ENCODE measurements at regions not wholly inside any gene's neighbourhood (a gene's known extent, or its start where the extent isn't known, plus 50 kb on each side); places are given as distances from the start of the nearest gene placed in this dataset.

DNA sequence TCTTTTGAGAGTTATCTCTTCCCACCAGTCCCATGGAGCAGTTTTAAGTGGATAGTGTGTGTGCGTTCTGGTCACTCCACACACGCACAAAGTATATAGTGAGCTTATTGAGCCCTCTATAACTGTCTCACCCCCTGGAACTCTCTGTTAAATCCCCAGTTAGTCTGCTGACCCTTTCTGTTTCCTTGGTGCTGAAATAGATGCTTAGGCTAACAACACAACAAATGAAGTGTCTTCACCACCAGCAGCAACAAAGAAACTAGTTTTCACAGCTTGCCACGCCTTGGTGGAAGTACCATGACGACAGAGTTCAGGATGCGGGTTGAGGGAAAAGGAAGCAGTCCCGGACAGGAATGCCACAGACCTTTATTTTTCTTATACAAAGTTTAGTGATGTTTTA lies 203.5 kb upstream of the TMEFF2 start:
- Histone ChIP-seq H3K4me1 (ENCODE audit: control insufficient read depth in 1 of 2, insufficient read depth in 2 of 2, low read length in 2 of 2) (no peaks in the 10 kb centered on the region), H4K20me1 (ENCODE audit: insufficient read depth) (no peaks in the 10 kb centered on the region), H2AFZ (ENCODE audit: low read depth, low read length, poor library complexity, severe bottlenecking) (no peak overlapping the region), H3K9me3 (ENCODE audit: control insufficient read depth in 1 of 2, insufficient read depth in 1 of 2, low read depth in 1 of 2, low read length in 2 of 2) (no peaks in the 10 kb centered on the region), H3K4me2 (ENCODE audit: low read length) (no peak overlapping the region), H3K27ac (ENCODE audit: low read depth, low read length) (no peak overlapping the region), H3K9me2 (ENCODE audit: insufficient read depth) (no peaks in the 10 kb centered on the region), H3K27me3 (ENCODE audit: insufficient read depth, low read length) (no peaks in the 10 kb centered on the region), H3K4me3 (replicated peaks in 1 of 2; ENCODE audit: low read depth in 1 of 2, low read length in 2 of 2) (no peak overlapping the region), H3K79me2 (ENCODE audit: insufficient read depth, low read length) (no peaks in the 10 kb centered on the region), H3K9ac (ENCODE audit: low read length) (no peak overlapping the region), H3K36me3 (ENCODE audit: control insufficient read depth in 1 of 2, insufficient read depth in 2 of 2, low read length in 2 of 2) (no peaks in the 10 kb centered on the region)
- ChIA-PET POLR2A (no interaction called here), RAD21 (ENCODE audit: low non-redundant PET in 1 of 2, low total read pairs in 2 of 2, uncharacterized antibody in 2 of 2, unreplicated experiment in 2 of 2) (no interaction called here), CTCF (no interaction called here)
- no peak for TF ChIP-seq ZNF274 (IDR thresholded peaks at IDR 0.05; ENCODE audit: low read depth, low read length)
- intact Hi-C loops (cut with micrococcal nuclease): no loop called here
- ATAC-seq (no peak), DNase-seq (ENCODE audit: low read depth, low spot score) (no peak)
- BruUV-seq (replicated peaks): no TSS peak

- RAD21 ChIA-PET (ENCODE audit: low non-redundant PET in 1 of 2, low total read pairs in 2 of 2, uncharacterized antibody in 2 of 2, unreplicated experiment in 2 of 2): no interaction called here
- Histone ChIP-seq H3K27me3 (ENCODE audit: insufficient read depth, low read length) (no peaks in the 10 kb centered on the region), H3K79me2 (ENCODE audit: insufficient read depth, low read length) (no peaks in the 10 kb centered on the region), H3K9me3 (ENCODE audit: control insufficient read depth in 1 of 2, insufficient read depth in 1 of 2, low read depth in 1 of 2, low read length in 2 of 2) (no peaks in the 10 kb centered on the region), H3K4me3 (replicated peaks in 1 of 2; ENCODE audit: low read depth in 1 of 2, low read length in 2 of 2) (no peak overlapping the region), H3K9ac (ENCODE audit: low read length) (no peak overlapping the region), H3K4me2 (ENCODE audit: low read length) (no peak overlapping the region), H4K20me1 (ENCODE audit: insufficient read depth) (no peaks in the 10 kb centered on the region), H3K4me1 (ENCODE audit: control insufficient read depth in 1 of 2, insufficient read depth in 2 of 2, low read length in 2 of 2) (peaks cover 0 to 5% of the 10 kb centered on the region in 2 experiments; a peak in 1 of 4 replicates), H3K9me2 (ENCODE audit: insufficient read depth) (no peaks in the 10 kb centered on the region; the same call in 1 of the 2 replicates), H3K36me3 (ENCODE audit: control insufficient read depth in 1 of 2, insufficient read depth in 2 of 2, low read length in 2 of 2) (no peaks in the 10 kb centered on the region), H2AFZ (ENCODE audit: low read depth, low read length, poor library complexity, severe bottlenecking) (no peak overlapping the region), H3K27ac (ENCODE audit: low read depth, low read length) (no peak overlapping the region)
- TF ChIP-seq CTCF (IDR thresholded peaks at IDR 0.05 in 2 of 3, conservative IDR thresholded peaks at IDR 0.05 in 1 of 3; ENCODE audit: borderline replicate concordance in 1 of 3, insufficient read depth in 1 of 3, low read depth in 2 of 3, low read length in 2 of 3): no peak
- no peak for TF ChIP-seq RAD21 (IDR thresholded peaks at IDR 0.05; ENCODE audit: low read depth)
- no peak for TF ChIP-seq TCF7L2 (IDR thresholded peaks at IDR 0.05; ENCODE audit: borderline replicate concordance, extremely low read depth, insufficient read depth, insufficient read length)
- no peak for TF ChIP-seq ZFX (IDR thresholded peaks at IDR 0.05)
- TF ChIP-seq SIN3A (IDR thresholded peaks at IDR 0.05; ENCODE audit: low read depth): no peak
- no peak for TF ChIP-seq ATF3 (IDR thresholded peaks at IDR 0.05)
- no peak for TF ChIP-seq ZNF274 (IDR thresholded peaks at IDR 0.05; ENCODE audit: low read depth, low read length)
- TF ChIP-seq, protein P1, sequence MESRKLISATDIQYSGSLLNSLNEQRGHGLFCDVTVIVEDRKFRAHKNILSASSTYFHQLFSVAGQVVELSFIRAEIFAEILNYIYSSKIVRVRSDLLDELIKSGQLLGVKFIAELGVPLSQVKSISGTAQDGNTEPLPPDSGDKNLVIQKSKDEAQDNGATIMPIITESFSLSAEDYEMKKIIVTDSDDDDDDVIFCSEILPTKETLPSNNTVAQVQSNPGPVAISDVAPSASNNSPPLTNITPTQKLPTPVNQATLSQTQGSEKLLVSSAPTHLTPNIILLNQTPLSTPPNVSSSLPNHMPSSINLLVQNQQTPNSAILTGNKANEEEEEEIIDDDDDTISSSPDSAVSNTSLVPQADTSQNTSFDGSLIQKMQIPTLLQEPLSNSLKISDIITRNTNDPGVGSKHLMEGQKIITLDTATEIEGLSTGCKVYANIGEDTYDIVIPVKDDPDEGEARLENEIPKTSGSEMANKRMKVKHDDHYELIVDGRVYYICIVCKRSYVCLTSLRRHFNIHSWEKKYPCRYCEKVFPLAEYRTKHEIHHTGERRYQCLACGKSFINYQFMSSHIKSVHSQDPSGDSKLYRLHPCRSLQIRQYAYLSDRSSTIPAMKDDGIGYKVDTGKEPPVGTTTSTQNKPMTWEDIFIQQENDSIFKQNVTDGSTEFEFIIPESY (IDR thresholded peaks at IDR 0.05; ENCODE audit: extremely low read depth, insufficient replicate concordance, low read length): no peak
- no peak for TF ChIP-seq CBX3 (IDR thresholded peaks at IDR 0.05; ENCODE audit: low read depth)
- POLR2A ChIA-PET: no interaction called here
- no TSS peak for BruUV-seq (replicated peaks)
- DNase-seq (ENCODE audit: low read depth, low spot score) (no peak), ATAC-seq (no peak)
- CTCF ChIA-PET: no interaction called here
- intact Hi-C loops (cut with micrococcal nuclease): no loop called here
Observed at GRCh38 chr2:192394605-192395004, 199.9 kb upstream of the TMEFF2 start.

Measured in HCT116 (cell line).